ENCODE measurements at regions not wholly inside any gene's neighbourhood (a gene's known extent, or its start where the extent isn't known, plus 50 kb on each side); places are given as distances from the start of the nearest gene placed in this dataset.

DNA sequence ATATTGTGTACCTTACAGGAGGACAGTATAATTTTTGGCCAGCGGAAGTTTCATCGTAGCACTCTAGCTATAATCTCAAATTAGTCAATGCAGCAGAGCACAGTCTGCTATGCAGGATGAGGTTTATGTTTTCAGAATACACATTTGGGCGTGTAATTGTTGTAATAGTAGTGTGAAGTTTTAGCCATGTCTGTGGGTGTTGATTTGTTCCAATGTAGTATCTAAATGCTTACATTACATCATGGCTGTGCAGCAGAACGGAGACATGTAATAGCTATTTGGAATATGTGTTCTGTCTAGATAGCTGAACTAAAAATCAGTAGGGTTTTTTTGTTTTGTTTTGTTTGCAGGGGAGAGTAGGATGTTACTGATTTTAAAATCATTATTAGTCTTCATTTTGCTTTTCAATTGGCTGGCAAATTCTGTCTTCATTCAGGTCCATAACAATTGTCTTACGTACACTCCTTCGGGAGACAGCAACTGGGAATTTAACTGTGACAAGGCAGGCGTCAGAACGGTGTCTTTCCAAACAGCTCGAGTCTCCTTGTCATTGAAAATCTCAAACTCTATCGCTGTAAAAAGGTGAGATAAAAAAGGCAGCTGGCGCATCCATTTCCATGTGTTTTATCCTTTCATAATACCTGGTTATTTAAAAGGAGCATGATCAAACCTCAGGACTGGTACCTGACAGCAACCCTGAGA, 65.1 kb upstream of the CDH4 start:
- H3K4me3 ChIP-seq (ENCODE audit: insufficient read depth, low read depth, low read length, poor library complexity, severe bottlenecking), result no peak overlapping the region
- DNase-seq, result no peak
- no peak overlapping the region for H3K27ac ChIP-seq (ENCODE audit: insufficient read depth, low read length, poor library complexity, severe bottlenecking)

DNA sequence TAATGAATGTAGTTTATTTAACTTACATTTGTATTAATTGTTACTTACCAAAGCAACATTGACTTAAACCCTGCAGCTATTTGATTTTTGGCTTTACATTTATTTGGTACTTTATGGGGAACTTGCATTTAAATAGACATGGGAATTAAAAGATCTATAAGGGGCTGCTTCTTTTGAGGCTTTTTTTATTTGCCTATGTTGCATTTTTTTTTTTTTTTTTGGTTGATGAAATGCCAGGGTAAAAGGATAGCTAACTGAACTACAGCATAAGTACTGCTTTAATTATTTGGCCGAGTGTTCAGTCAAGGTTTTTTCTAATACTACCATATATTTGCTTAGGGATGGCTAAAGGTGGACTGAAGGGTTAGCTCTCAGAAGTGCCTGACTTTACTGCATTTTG, 62.5 kb upstream of the CDH4 start:
- Histone ChIP-seq H3K36me3 (ENCODE audit: control insufficient read depth, insufficient read depth, low read length) (no peaks in the 10 kb centered on the region), H3K27me3 (replicated peaks; ENCODE audit: control insufficient read depth, insufficient read depth, low read length, poor library complexity, severe bottlenecking) (no peaks in the 10 kb centered on the region), H3K9me3 (ENCODE audit: control insufficient read depth, low read length) (no peaks in the 10 kb centered on the region), H3K27ac (ENCODE audit: insufficient read depth, low read length, poor library complexity, severe bottlenecking) (no peak overlapping the region), H3K4me3 (ENCODE audit: insufficient read depth, low read depth, low read length, poor library complexity, severe bottlenecking) (no peak overlapping the region), H3K4me1 (ENCODE audit: control insufficient read depth, insufficient read depth, low read length, poor library complexity, severe bottlenecking) (no peaks in the 10 kb centered on the region)
- DNase-seq, result no peak

More for the DNA sequence above, 65.1 kb upstream of the CDH4 start:
- Histone ChIP-seq H3K36me3 (ENCODE audit: control insufficient read depth, insufficient read depth, low read length) (no peaks in the 10 kb centered on the region), H3K4me1 (ENCODE audit: control insufficient read depth, insufficient read depth, low read length, poor library complexity, severe bottlenecking) (no peaks in the 10 kb centered on the region), H3K9me3 (ENCODE audit: control insufficient read depth, low read length) (no peaks in the 10 kb centered on the region), H3K27me3 (replicated peaks; ENCODE audit: control insufficient read depth, insufficient read depth, low read length, poor library complexity, severe bottlenecking) (no peaks in the 10 kb centered on the region)

DNA sequence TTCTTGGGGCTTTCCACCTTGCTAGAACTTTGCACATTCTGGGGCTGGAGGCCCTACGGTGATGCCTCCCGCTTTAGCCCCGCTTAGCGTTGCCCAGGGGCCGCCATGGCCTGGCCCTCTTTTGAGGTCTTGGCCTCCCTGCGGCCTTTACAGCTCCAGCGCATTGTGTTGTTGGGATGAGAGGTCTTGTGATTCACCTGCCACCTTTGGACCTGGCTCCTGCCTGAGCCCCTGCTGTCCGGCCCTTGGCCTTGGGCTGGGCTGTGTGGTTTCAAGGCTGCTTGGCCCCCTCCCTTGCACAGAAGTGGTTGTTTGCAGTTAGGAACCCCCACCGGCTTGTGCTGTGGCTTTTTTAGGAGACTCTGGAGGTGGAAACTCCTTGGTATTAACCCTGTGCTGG, 61.0 kb upstream of the CDH4 start:
- no peak for DNase-seq
- H3K36me3 ChIP-seq (ENCODE audit: control insufficient read depth, insufficient read depth, low read length), result no peaks in the 10 kb centered on the region
- H3K4me3 ChIP-seq (ENCODE audit: insufficient read depth, low read depth, low read length, poor library complexity, severe bottlenecking), result no peak overlapping the region
- no peak overlapping the region for H3K27ac ChIP-seq (ENCODE audit: insufficient read depth, low read length, poor library complexity, severe bottlenecking)
- H3K27me3 ChIP-seq (replicated peaks; ENCODE audit: control insufficient read depth, insufficient read depth, low read length, poor library complexity, severe bottlenecking), result no peaks in the 10 kb centered on the region
- H3K4me1 ChIP-seq (ENCODE audit: control insufficient read depth, insufficient read depth, low read length, poor library complexity, severe bottlenecking), result no peaks in the 10 kb centered on the region
- H3K9me3 ChIP-seq (ENCODE audit: control insufficient read depth, low read length), result no peaks in the 10 kb centered on the region

DNA sequence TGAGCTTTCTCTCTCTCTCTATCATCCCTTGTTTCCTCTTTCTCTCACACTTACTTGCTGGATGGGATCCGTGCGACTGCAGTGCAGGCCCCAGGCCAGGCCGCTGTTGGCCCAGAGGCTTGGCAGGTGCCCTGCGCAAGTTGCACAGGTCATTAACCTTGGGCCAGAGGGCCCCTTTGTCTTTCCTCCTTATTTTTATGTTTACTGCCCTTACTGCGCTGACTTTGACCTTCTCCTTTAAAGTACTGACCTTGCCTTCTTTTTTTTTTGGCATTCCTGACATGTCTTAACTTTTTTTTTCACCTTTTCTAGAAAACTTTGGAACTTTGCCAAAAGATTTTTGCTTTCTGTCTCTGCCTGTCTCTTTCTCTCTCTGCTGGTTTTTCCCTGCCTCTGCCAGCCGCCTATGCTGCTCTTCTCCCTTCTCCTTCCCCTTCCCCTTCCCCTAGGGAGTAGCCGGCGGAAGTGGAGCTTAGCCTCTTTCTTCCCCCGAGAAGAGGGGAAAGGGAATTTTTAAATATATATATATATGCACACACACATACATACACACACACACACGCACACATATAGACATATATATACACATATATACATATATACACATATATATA, 59.6 kb upstream of the CDH4 start:
- H3K27ac ChIP-seq (ENCODE audit: insufficient read depth, low read length, poor library complexity, severe bottlenecking), result no peak overlapping the region
- H3K36me3 ChIP-seq (ENCODE audit: control insufficient read depth, insufficient read depth, low read length), result no peaks in the 10 kb centered on the region
- no peaks in the 10 kb centered on the region for H3K27me3 ChIP-seq (replicated peaks; ENCODE audit: control insufficient read depth, insufficient read depth, low read length, poor library complexity, severe bottlenecking)
- H3K4me3 ChIP-seq (ENCODE audit: insufficient read depth, low read depth, low read length, poor library complexity, severe bottlenecking), result no peak overlapping the region
- DNase-seq, result no peak
- no peaks in the 10 kb centered on the region for H3K9me3 ChIP-seq (ENCODE audit: control insufficient read depth, low read length)
- H3K4me1 ChIP-seq (ENCODE audit: control insufficient read depth, insufficient read depth, low read length, poor library complexity, severe bottlenecking), result no peaks in the 10 kb centered on the region

DNA sequence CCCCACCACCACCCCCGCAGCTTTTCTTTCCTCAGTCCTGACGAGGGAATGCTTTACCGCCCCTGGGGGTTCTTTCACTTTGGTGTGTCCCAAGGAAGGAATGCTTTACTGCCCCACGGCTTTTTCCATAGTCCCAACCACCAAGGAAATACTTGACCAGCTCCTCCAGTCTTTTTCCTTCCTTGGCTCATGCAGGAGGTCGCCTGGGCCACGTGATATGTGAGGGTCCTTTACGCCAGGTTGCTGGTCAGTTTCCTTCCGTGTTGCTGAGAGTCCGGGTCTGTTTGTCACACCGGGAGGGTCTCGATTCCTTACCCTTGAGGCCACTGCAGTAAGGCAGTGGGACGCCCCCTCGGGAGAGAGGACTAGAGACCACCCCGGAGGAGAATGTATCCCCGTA, 58.9 kb upstream of the CDH4 start:
- Histone ChIP-seq H3K27ac (ENCODE audit: insufficient read depth, low read length, poor library complexity, severe bottlenecking) (no peak overlapping the region), H3K4me1 (ENCODE audit: control insufficient read depth, insufficient read depth, low read length, poor library complexity, severe bottlenecking) (no peaks in the 10 kb centered on the region), H3K36me3 (ENCODE audit: control insufficient read depth, insufficient read depth, low read length) (no peaks in the 10 kb centered on the region), H3K4me3 (ENCODE audit: insufficient read depth, low read depth, low read length, poor library complexity, severe bottlenecking) (no peak overlapping the region), H3K9me3 (ENCODE audit: control insufficient read depth, low read length) (no peaks in the 10 kb centered on the region), H3K27me3 (replicated peaks; ENCODE audit: control insufficient read depth, insufficient read depth, low read length, poor library complexity, severe bottlenecking) (no peaks in the 10 kb centered on the region)
- no peak for DNase-seq

Data from effector memory CD4-positive, alpha-beta T cell (primary cell).